Coronary artery (tissue), 2 donors: ENCODE measurements at regions not wholly inside any gene's neighbourhood (a gene's known extent, or its start where the extent isn't known, plus 50 kb on each side); places are given as distances from the start of the nearest gene placed in this dataset.
"Not testable (repeated sequence)": the region's sequence is repeated elsewhere in the genome, so short reads cannot be mapped to it uniquely, and the experiment has no call there.

Source experiments
- DNase-seq: peaks from one replicate; pipeline ENCODE4 v3.0.0-alpha.2; 2017; ENCODE audit warnings: low spot score
- H3K27ac ChIP-seq, 2 donors: fragments of 200-600 bp; sonication (generic); one replicate each; pipeline ENCODE4 v1.5.1; 2016 to 2019
- H3K4me3 ChIP-seq: fragments of 200-600 bp; sonication (generic); 2 replicates; pipeline ENCODE4 v1.5.1; 2016; ENCODE audit warnings: mild to moderate bottlenecking, moderate library complexity
- TF ChIP-seq, protein P1 (sequence below): fragments of 200-600 bp; sonication (generic); IDR thresholded peaks from one replicate; pipeline ENCODE4 v1.5.1; 2019; ENCODE audit warnings: antibody characterized with exemption

- no peak for DNase-seq
- H3K4me3 ChIP-seq = no peak overlapping the region
- TF ChIP-seq, protein P1, sequence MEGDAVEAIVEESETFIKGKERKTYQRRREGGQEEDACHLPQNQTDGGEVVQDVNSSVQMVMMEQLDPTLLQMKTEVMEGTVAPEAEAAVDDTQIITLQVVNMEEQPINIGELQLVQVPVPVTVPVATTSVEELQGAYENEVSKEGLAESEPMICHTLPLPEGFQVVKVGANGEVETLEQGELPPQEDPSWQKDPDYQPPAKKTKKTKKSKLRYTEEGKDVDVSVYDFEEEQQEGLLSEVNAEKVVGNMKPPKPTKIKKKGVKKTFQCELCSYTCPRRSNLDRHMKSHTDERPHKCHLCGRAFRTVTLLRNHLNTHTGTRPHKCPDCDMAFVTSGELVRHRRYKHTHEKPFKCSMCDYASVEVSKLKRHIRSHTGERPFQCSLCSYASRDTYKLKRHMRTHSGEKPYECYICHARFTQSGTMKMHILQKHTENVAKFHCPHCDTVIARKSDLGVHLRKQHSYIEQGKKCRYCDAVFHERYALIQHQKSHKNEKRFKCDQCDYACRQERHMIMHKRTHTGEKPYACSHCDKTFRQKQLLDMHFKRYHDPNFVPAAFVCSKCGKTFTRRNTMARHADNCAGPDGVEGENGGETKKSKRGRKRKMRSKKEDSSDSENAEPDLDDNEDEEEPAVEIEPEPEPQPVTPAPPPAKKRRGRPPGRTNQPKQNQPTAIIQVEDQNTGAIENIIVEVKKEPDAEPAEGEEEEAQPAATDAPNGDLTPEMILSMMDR = no peak
- no peak overlapping the region for H3K27ac ChIP-seq
Observed at GRCh38 chr13:26855071-26855470, 94.5 kb upstream of the GPR12 start.

DNA sequence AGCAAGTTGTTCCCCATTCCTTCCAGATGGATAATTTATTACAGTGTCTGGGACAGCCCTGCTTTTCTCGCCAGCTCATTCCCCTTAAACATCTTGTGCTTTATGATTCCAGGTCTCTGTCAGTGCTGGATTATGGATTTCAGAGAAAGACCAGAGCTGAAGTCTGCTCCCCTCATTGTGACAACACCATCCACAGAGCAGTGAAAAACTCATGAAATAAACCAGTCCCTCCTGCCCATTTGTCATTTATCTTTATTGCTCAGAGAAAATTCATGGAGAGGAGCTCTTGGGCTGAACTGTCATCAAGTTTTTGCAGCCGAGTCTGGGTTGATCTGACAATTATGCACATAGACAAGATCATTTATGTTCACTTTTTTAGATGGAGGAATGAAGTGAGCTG is 92.7 kb upstream of the GPR12 start:
- TF ChIP-seq, protein P1 = no peak
- DNase-seq = no peak
- no peak overlapping the region for H3K27ac ChIP-seq
- H3K4me3 ChIP-seq = no peak overlapping the region

- Histone ChIP-seq H3K4me3 (no peak overlapping the region), H3K27ac (no peak overlapping the region)
- no peak for DNase-seq
- TF ChIP-seq, protein P1 = no peak
Observed at GRCh38 chr13:26847281-26847680, 86.7 kb upstream of the GPR12 start.

- not testable (repeated sequence) for H3K4me3 ChIP-seq, H3K27ac ChIP-seq, DNase-seq
Observed at GRCh38 chr13:26845063-26845462, 84.5 kb upstream of the GPR12 start.

DNA sequence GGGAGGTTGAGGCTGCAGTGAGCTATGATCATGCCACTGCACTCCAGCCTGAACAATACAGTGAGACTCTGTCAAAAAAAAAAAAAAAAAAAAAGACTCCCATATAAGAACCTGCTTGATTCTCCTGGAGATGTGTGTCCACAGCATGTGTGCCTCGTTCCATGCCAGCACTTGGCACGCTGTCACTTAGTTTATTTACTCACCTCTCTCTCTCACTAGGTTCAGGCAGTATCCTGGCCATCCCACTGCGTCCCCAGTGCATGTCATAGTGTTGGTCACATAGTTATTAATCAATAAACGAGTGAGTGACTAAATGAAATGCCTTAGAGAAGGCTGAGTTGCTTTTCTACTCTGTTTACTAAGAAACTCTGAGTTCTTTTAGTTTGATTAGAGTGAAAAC is 79.1 kb upstream of the GPR12 start:
- no peak overlapping the region for H3K27ac ChIP-seq
- H3K4me3 ChIP-seq = no peak overlapping the region
- peak; percentile 49 for DNase-seq
- TF ChIP-seq, protein P1 = no peak

DNA sequence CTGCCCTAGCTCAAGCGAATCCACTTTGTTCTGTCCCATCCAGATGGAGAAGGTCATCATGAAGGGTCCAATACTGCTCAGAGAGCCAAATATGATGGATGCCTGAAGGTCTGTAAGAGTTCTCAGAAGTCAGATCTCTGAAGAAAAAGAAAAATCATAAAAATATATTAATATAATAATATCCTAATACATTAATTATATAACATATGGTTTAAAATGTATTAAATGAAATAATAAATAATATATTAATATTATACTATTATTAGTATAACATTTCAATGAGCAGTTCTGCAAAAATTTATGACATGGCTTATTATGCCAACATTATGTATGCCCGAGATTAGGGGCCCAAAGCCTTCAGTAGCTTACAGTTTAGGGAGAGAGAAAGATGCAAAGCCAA is 78.2 kb upstream of the GPR12 start:
- no peak overlapping the region for H3K27ac ChIP-seq
- no peak overlapping the region for H3K4me3 ChIP-seq
- no peak for DNase-seq
- TF ChIP-seq, protein P1 = no peak

DNA sequence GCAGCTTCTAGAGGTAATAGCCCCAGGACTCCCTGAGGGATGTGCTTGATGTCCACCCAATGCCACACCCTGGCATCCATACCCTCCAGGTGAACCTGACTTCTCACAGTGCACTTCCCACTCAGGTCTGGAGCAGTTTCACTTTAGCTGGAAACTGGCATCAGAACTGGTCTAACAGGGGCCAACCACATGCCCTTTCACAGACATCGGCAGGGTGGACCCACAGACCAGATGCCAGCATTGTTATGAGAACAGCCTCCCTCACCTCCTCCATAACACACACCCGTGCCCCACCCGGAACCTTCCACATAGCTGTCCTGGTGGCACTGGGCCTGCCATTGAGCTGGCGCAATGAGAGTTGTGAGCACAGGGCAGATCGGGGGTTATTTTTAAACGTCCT is 77.4 kb upstream of the GPR12 start:
- TF ChIP-seq, protein P1 = no peak
- Histone ChIP-seq H3K27ac (no peak overlapping the region), H3K4me3 (no peak overlapping the region)
- DNase-seq = peak; percentile 45

- TF ChIP-seq, protein P1 = no peak
- H3K27ac ChIP-seq = no peak overlapping the region
Observed at GRCh38 chr13:26837102-26837501, 76.5 kb upstream of the GPR12 start.

More at GRCh38 chr13:26837102-26837501, 76.5 kb upstream of the GPR12 start:
- no peak overlapping the region for H3K4me3 ChIP-seq
- peak; percentile 26 for DNase-seq
